Inflammatory macrophage (primary cell): ENCODE measurements at regions not wholly inside any gene's neighbourhood (a gene's known extent, or its start where the extent isn't known, plus 50 kb on each side); places are given as distances from the start of the nearest gene placed in this dataset.
"Not testable (repeated sequence)": the region's sequence is repeated elsewhere in the genome, so short reads cannot be mapped to it uniquely, and the experiment has no call there.

Experiments used
- DNase-seq, 2 donors: peaks; one replicate each; pipeline ENCODE4 v3.0.0-alpha.2; 2020 to 2022

- no peak for DNase-seq
These were observed 52.7 kb upstream of the CRIM1 start for GRCh38 chr2:36302911-36303310.

DNA sequence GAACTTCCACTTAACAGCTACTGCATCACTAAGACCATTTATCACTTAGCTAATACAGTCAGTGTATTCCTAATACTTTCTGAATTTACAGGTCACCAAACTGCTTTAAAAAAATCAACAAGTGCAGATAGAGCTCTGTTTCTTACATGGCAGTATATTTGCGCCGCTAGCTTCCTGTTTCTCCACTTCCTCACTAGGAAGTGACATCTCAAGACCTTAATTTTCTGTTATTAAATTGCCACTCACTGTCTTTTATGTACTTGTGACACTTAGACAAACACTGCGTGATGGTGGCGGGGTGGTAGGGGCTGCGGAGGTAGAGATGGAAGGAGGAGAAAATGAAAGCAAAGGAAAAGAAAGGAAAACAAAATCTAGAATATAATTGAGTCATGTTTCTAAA, 53.7 kb upstream of the CRIM1 start:
- DNase-seq = no peak

DNA sequence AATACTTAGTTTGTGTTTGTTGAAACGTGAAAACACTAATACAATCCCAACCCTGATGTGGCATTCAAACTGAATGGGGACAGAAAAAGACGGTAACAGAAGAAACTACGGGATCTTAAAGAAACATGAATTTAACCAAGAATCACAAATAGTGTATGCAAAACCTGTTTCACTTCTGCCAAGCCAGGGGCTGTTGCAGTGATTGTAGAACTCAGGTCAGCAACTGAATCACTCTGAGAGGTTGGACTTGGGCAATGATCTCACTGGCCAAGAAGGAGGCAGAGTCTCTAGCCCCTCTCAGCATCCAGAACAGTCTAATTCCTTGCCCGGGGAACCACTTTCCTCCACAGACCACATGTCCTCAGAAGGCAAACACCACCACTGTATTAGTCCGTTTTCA, 54.9 kb upstream of the CRIM1 start:
- no peak for DNase-seq

- DNase-seq = no peak
These were observed 58.8 kb upstream of the CRIM1 start for GRCh38 chr2:36296798-36297197.

DNA sequence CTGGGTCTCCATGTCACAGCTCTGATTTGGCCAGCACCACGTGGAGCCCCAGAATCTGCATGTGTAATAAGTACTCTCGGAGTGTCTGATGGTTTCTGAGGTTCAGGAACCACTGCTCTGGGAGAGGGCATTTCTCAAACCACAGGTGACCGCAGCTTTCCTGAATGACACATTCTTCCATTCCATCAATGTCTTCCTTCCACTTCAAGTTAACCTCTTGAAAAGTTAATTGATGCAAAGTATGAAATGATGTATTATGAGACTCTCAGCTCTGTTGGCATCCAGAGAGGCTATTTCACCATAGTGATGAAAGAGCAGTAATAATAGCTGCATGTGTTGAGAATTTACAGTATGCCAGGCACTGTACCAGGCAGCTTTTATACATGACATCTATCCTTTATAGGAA, 61.3 kb upstream of the CRIM1 start:
- no peak for DNase-seq

GRCh38 chr2:36290306-36290856, 65.2 kb upstream of the CRIM1 start:
- no peak for DNase-seq

GRCh38 chr2:36289731-36290130, 65.8 kb upstream of the CRIM1 start:
- no peak for DNase-seq

DNA sequence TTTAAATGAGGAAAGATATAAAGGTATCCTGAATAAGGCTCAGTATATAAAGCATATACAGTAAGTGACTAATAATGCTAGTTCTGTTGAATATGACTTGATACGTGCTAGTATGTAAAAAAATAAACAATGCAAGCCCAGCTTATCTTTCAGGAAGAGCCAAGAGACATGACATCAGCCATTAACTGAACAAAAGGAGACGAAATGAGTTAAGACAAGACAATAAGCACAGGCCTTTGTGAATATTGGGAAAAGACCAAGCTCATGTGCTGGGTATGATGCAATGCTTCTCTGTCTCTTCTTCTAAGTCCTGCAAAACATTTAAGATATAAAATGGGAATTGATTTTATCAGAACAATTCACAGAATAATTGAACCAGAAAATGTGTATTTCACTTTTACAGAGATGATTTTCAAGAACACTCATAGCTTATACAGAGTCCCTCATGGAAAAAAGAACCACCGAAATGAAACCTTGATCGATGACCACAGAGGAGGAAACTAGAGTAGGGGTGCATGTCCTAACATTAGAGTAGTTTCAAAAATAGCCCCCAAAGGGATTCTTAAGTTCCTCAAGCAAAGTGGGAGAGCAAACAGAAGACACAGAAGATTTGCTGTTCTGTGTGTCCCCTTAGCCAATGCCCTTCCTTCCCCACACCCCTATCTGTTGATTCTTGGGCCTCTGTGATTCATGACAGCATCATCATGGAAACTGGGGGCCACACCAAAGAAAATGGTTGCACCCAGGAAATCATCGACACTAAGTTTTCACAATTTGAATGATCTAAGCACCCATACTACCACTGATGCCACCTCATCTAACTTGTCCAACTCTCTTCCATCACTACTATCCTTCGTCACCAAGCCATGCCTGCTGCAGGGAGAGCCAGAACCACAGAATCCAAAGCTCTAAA, 68.0 kb upstream of the CRIM1 start:
- no peak for DNase-seq

DNA sequence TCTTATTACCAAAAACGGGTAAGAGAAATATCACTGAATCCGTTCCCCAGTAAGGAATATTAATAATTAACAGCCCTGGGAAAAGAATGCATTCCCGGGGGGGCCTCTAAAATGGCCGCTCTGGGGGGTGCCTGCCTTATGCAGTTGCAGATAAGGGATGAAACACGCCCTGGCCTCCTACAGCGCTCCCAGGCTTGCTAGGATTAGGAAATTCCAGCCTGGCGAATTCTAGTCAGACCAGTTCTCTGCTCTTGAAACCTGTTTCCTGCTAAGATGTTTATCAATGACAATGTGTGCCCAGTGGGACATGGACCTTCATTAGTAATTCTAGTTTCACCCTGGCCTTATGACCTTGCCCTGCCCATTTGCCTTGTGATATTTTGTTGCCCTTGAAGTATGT, 76.1 kb upstream of the CRIM1 start:
- not testable (repeated sequence) for DNase-seq

DNA sequence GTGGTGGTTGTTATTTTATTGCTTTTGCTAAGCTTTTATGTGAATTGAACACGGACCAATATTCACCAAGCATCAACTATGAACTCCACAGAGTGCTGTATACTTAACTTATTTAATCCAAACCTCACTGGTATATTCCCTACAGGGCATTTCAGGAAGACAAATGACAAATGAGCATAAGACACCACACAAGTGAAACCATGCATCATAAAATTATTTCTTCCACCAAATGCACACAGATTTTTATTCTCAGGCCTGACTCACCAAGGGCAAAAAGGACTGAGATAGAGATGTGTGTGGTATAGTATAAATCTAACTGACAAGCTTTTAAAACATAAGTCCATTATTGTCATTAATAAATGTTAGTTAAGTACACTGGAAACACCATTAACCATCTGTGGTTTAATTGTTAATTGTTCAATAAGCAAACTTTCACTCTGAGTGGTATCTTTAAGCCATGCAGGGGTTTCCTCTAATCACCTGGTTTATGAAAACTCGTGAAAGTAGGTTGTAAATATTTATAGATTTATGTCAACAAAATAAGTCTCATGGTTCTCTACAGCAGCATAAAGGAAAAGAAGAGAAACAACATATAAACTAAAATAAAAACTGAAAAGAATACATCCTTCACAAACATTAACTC, 77.6 kb upstream of the CRIM1 start:
- no peak for DNase-seq

DNA sequence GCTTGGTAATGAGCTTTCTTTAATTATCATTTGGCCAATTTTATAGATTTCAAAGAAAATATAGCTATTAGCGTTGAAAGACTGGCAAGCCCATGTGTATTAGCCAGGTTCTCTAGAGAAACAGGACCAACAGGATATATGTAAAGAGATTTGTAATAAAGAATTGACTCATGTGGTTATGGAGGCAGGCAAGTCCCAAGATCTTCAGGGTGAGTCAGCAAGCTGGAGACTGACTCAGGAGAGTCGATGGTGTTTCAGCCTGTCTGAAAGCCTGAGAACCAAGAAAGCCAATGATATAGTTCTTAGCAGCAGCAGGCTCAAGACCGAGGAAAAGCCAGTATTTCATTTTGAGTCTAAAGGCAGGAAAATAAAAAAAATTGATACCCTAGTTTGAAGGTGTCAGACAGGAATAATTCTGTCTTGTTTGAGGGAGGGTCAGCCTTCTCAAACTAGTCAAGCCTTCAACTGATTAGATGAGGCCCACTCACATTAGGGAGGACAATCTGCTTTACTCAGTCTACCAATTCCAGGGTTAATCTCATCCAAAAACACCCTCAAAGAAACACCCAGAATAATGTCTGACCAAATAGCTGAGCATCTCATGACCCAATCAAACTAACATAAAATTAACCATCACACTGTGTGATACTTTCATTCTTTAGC, 78.3 kb upstream of the CRIM1 start:
- no peak for DNase-seq

DNA sequence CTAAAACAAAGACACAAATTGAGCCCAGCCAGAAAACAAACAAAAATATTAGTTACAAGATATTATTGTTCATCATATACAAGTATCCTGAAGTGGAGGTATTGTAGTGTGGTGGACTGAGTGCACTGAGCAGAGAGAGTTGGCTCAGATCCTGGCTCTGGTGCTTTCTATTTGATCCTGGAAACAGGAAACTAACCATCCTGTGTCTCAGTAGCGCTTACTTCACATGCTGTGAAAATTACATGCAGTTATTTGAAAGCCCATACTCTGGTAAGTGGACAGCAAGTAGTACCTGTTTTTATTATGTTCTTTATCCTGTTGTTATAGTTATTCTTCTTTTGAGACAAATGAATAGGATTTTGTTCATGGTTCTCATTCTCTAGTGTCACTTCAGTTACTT, 84.3 kb upstream of the CRIM1 start:
- no peak for DNase-seq

GRCh38 chr2:36270758-36271157, 84.8 kb upstream of the CRIM1 start:
- DNase-seq = no peak

- DNase-seq = no peak
These were observed 88.4 kb upstream of the CRIM1 start for GRCh38 chr2:36267194-36267593.

- DNase-seq = no peak
These were observed 88.9 kb upstream of the CRIM1 start for GRCh38 chr2:36266536-36267121.

GRCh38 chr2:36262581-36262980, 93.0 kb upstream of the CRIM1 start:
- no peak for DNase-seq

- no peak for DNase-seq
These were observed 99.7 kb upstream of the CRIM1 start for GRCh38 chr2:36255863-36256262.

GRCh38 chr2:36253086-36253485, 102.5 kb upstream of the CRIM1 start:
- DNase-seq = no peak

- no peak for DNase-seq
These were observed 109.1 kb upstream of the CRIM1 start for GRCh38 chr2:36246320-36246990.

GRCh38 chr2:36245651-36246050, 109.9 kb upstream of the CRIM1 start:
- no peak for DNase-seq

DNA sequence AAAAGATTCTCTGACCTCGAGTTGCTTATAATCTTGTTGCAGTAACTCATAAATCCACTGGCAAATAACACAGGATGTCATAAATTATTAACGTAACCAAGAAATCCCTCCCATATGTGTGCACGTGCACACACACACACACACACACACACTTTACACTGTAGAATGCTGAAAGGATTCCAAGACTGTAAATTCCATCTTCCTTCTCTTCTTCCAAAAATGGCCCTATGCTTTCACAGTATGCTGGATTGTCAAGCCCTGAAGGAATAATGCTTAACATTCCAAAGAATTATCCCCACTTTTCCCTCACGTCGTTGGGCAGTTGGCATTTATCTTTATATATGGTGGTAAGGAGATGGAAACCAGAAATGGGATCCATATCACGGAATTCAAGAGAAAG, 117.5 kb upstream of the CRIM1 start:
- no peak for DNase-seq

- DNase-seq = no peak
These were observed 119.7 kb upstream of the CRIM1 start for GRCh38 chr2:36235882-36236281.
